ENCODE measurements at regions not wholly inside any gene's neighbourhood (a gene's known extent, or its start where the extent isn't known, plus 50 kb on each side); places are given as distances from the start of the nearest gene placed in this dataset.

GRCh38 chr2:80947601-80948130 lies 643.1 kb upstream of the LRRTM1 start:
- TF ChIP-seq CTCF (IDR thresholded peaks at IDR 0.05): no peak
- TF ChIP-seq EP300 (IDR thresholded peaks at IDR 0.05): no peak
- TF ChIP-seq POLR2A (IDR thresholded peaks at IDR 0.05): no peak

All from ovary (tissue), 3 donors.